GM12878 (cell line): ENCODE measurements at regions not wholly inside any gene's neighbourhood (a gene's known extent, or its start where the extent isn't known, plus 50 kb on each side); places are given as distances from the start of the nearest gene placed in this dataset.

Experiments used
- ATAC-seq: fragments of 200-7000 bp; cut with Tn5 transposase; 3 replicates; pipeline ENCODE4 v1.9.1; 2020; ENCODE audit warnings: mild to moderate bottlenecking, moderate library complexity
- BruUV-seq: library from RNA; stranded (reverse); fragments of 400-500 nt; replicated peaks from 2 replicates; lab custom pipeline; 2021; lab: Mats Ljungman, UMichigan
- CTCF ChIA-PET: fragments of 300-600 bp; sonication (Branson Sonifier 250); formaldehyde crosslinking; extraction: SDS; loops from one replicate; lab custom pipeline; 2021; ENCODE audit warnings: inconsistent platforms; lab: Yijun Ruan, JAX
- POLR2A ChIA-PET: fragments of 350-600 bp; formaldehyde crosslinking; extraction: SDS; loops from one replicate; lab custom pipeline; 2021; ENCODE audit warnings: inconsistent platforms; lab: Charles Lee
- RAD21 ChIA-PET: fragments of 300-600 bp; sonication (Branson Sonifier 250); formaldehyde crosslinking; loops from one replicate; lab custom pipeline; 2023; ENCODE audit warnings: antibody characterized with exemption; ENCODE audit not compliant: unreplicated experiment; lab: Charles Lee
- SMC1A ChIA-PET: fragments of 300-600 bp; sonication (Branson Sonifier 250); formaldehyde crosslinking; loops from one replicate; lab custom pipeline; 2023; ENCODE audit not compliant: unreplicated experiment, uncharacterized antibody; lab: Charles Lee
- DNase-seq: peaks from one replicate; pipeline ENCODE4 v3.0.0-alpha.2; 2011; ENCODE audit warnings: low read depth, low spot score
- FAIRE-seq: peaks from 3 replicates; lab custom pipeline; 2011; peaks lifted over from hg19 to GRCh38; lab: Jason Lieb, UNC
- H2AFZ ChIP-seq: 2 replicates; pipeline ENCODE4 v1.6.0; 2011; ENCODE audit warnings: low read depth, low read length, control low read depth; ENCODE audit not compliant: control insufficient read depth
- H3K27ac ChIP-seq: 2 replicates; pipeline ENCODE4 v1.5.1; 2011; ENCODE audit warnings: control low read depth; ENCODE audit not compliant: control insufficient read depth, insufficient read depth
- H3K27me3 ChIP-seq, 2 experiments: replicated peaks in 1 of 2; 2 replicates each; pipeline versions ENCODE4 v1.6.0 to v1.6.1; 2011; ENCODE audit warnings: low read length in 1 of 2; ENCODE audit not compliant: control insufficient read depth in 2 of 2, insufficient read depth in 2 of 2
- H3K36me3 ChIP-seq, 2 experiments: 2 replicates each; pipeline ENCODE4 v1.5.1; 2011; ENCODE audit warnings: low read length in 1 of 2; ENCODE audit not compliant: control insufficient read depth in 2 of 2, insufficient read depth in 2 of 2
- H3K4me1 ChIP-seq: 2 replicates; pipeline ENCODE4 v1.6.1; 2011; ENCODE audit warnings: mild to moderate bottlenecking, low read length, moderate library complexity, mixed read lengths; ENCODE audit not compliant: control insufficient read depth, insufficient read depth
- H3K4me2 ChIP-seq: 2 replicates; pipeline ENCODE4 v1.6.0; 2011; ENCODE audit warnings: control low read depth; ENCODE audit not compliant: control insufficient read depth, insufficient read depth
- H3K4me3 ChIP-seq: fragments of 200-600 bp; sonication (generic); 2 replicates; pipeline ENCODE4 v1.5.1; 2016
- H3K79me2 ChIP-seq: 2 replicates; pipeline ENCODE4 v1.6.0; 2011; ENCODE audit warnings: low read length; ENCODE audit not compliant: control insufficient read depth, insufficient read depth
- H3K9ac ChIP-seq: 2 replicates; pipeline ENCODE4 v1.8.0; 2011; ENCODE audit warnings: low read length, control low read depth, mixed read lengths; ENCODE audit not compliant: control insufficient read depth, insufficient read depth
- H3K9me3 ChIP-seq: replicated peaks from 3 replicates; pipeline ENCODE4 v1.5.1; 2011; ENCODE audit warnings: mild to moderate bottlenecking, low read length; ENCODE audit not compliant: control insufficient read depth, insufficient read depth
- H4K20me1 ChIP-seq: 2 replicates; pipeline ENCODE4 v1.6.0; 2011; ENCODE audit not compliant: control insufficient read depth, insufficient read depth
- CBFB ChIP-seq: IDR thresholded peaks from 2 replicates; pipeline ENCODE4 v1.6.1; 2016; ENCODE audit warnings: antibody characterized with exemption, low read depth
- E4F1 ChIP-seq: fragments of 450-650 bp; IDR thresholded peaks from 2 replicates; pipeline ENCODE4 v1.6.1; 2018; ENCODE audit warnings: borderline replicate concordance, mild to moderate bottlenecking; ENCODE audit not compliant: partially characterized antibody
- GABPA ChIP-seq: IDR thresholded peaks from 2 replicates; pipeline ENCODE4 v1.6.1; 2014; ENCODE audit warnings: antibody characterized with exemption, low read depth, mild to moderate bottlenecking, inconsistent platforms
- NR2F1 ChIP-seq: fragments of 450-650 bp; conservative IDR thresholded peaks from 2 replicates; pipeline ENCODE4 v1.6.1; 2017; ENCODE audit warnings: mild to moderate bottlenecking
- PAX5 ChIP-seq: IDR thresholded peaks from 2 replicates; pipeline ENCODE4 v1.6.1; 2011; ENCODE audit warnings: low read depth, low read length, borderline replicate concordance
- POLR2AphosphoS2 ChIP-seq: IDR thresholded peaks from 2 replicates; pipeline ENCODE4 v1.6.1; 2011; ENCODE audit warnings: low read depth, mild to moderate bottlenecking, low read length, improper control_type of control experiment, moderate library complexity
- RFX5 ChIP-seq: IDR thresholded peaks from 2 replicates; pipeline ENCODE4 v1.6.1; 2011; ENCODE audit warnings: low read depth, low read length, improper control_type of control experiment
- SUPT20H ChIP-seq: IDR thresholded peaks from 2 replicates; pipeline ENCODE4 v1.6.1; 2011; ENCODE audit warnings: low read depth, mild to moderate bottlenecking, low read length, moderate library complexity, borderline replicate concordance; ENCODE audit not compliant: control insufficient read depth
- ZNF384 ChIP-seq: IDR thresholded peaks from 2 replicates; pipeline ENCODE4 v1.6.1; 2012; ENCODE audit warnings: low read depth, mild to moderate bottlenecking, low read length, improper control_type of control experiment, borderline replicate concordance
- in situ Hi-C: fragments of 300-500 bp; cut with MboI; formaldehyde crosslinking; loops from 9 replicates; pipeline ENCODE4 v1.14.3; 2018; ENCODE audit warnings: mixed read lengths
- intact Hi-C: fragments of 100-400 bp; cut with micrococcal nuclease; formaldehyde crosslinking; loops from one replicate; pipeline ENCODE4 v1.14.2; 2022; ENCODE audit not compliant: unreplicated experiment
- TF ChIP-seq, protein P1 (sequence below): fragments of 450-650 bp; formaldehyde crosslinking; IDR thresholded peaks from 2 replicates; pipeline ENCODE4 v1.5.0; 2022; ENCODE audit warnings: mild to moderate bottlenecking, missing genetic modification characterization
- TF ChIP-seq, protein P2 (sequence below): fragments of 450-650 bp; IDR thresholded peaks from 2 replicates; pipeline ENCODE4 v1.6.1; 2018; ENCODE audit warnings: mild to moderate bottlenecking, low read depth, moderate library complexity; ENCODE audit not compliant: partially characterized antibody
- TF ChIP-seq, protein P3 (sequence below): IDR thresholded peaks from 2 replicates; pipeline ENCODE4 v1.6.1; 2012; ENCODE audit warnings: low read length, inconsistent platforms

DNA sequence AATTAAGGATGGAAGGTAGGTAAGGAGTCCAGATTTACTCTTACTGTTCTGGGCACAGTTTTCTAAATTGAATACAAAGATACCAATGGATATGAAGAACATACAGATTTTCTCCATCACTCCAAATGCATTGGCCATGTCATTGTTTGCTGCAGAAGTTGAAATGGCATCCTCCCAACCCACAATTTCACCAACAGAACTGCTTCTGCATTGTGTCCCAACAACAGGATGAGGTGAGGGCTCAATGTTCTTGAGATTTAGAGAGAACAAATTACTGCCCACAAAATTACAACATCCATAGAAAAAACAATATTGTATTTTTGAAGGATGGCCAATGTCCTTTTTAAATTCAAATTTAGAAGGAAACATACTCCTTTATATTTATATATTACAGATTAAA, 88.9 kb downstream of the NUDT12 start:
- Histone ChIP-seq H3K4me1 (no peaks in the 10 kb centered on the region), H4K20me1 (no peaks in the 10 kb centered on the region), H3K79me2 (no peaks in the 10 kb centered on the region), H3K27me3 (no peaks in the 10 kb centered on the region; a peak in 1 of 4 replicates), H3K4me3 (no peak overlapping the region), H3K36me3 (no peaks in the 10 kb centered on the region), H3K9ac (no peak overlapping the region), H3K27ac (no peak overlapping the region), H2AFZ (no peak overlapping the region), H3K9me3 (no peaks in the 10 kb centered on the region), H3K4me2 (no peak overlapping the region)
- TF ChIP-seq E4F1 = no peak
- no peak for TF ChIP-seq RFX5
- TF ChIP-seq CBFB = no peak
- no peak for TF ChIP-seq SUPT20H
- TF ChIP-seq POLR2AphosphoS2 = no peak
- TF ChIP-seq NR2F1 = no peak
- TF ChIP-seq, protein P1, sequence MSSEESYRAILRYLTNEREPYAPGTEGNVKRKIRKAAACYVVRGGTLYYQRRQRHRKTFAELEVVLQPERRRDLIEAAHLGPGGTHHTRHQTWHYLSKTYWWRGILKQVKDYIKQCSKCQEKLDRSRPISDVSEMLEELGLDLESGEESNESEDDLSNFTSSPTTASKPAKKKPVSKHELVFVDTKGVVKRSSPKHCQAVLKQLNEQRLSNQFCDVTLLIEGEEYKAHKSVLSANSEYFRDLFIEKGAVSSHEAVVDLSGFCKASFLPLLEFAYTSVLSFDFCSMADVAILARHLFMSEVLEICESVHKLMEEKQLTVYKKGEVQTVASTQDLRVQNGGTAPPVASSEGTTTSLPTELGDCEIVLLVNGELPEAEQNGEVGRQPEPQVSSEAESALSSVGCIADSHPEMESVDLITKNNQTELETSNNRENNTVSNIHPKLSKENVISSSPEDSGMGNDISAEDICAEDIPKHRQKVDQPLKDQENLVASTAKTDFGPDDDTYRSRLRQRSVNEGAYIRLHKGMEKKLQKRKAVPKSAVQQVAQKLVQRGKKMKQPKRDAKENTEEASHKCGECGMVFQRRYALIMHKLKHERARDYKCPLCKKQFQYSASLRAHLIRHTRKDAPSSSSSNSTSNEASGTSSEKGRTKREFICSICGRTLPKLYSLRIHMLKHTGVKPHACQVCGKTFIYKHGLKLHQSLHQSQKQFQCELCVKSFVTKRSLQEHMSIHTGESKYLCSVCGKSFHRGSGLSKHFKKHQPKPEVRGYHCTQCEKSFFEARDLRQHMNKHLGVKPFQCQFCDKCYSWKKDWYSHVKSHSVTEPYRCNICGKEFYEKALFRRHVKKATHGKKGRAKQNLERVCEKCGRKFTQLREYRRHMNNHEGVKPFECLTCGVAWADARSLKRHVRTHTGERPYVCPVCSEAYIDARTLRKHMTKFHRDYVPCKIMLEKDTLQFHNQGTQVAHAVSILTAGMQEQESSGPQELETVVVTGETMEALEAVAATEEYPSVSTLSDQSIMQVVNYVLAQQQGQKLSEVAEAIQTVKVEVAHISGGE (CRISPR knock-in tag) = no peak
- no peak for TF ChIP-seq PAX5
- TF ChIP-seq, protein P2, sequence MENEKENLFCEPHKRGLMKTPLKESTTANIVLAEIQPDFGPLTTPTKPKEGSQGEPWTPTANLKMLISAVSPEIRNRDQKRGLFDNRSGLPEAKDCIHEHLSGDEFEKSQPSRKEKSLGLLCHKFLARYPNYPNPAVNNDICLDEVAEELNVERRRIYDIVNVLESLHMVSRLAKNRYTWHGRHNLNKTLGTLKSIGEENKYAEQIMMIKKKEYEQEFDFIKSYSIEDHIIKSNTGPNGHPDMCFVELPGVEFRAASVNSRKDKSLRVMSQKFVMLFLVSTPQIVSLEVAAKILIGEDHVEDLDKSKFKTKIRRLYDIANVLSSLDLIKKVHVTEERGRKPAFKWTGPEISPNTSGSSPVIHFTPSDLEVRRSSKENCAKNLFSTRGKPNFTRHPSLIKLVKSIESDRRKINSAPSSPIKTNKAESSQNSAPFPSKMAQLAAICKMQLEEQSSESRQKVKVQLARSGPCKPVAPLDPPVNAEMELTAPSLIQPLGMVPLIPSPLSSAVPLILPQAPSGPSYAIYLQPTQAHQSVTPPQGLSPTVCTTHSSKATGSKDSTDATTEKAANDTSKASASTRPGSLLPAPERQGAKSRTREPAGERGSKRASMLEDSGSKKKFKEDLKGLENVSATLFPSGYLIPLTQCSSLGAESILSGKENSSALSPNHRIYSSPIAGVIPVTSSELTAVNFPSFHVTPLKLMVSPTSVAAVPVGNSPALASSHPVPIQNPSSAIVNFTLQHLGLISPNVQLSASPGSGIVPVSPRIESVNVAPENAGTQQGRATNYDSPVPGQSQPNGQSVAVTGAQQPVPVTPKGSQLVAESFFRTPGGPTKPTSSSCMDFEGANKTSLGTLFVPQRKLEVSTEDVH = no peak
- TF ChIP-seq GABPA = no peak
- TF ChIP-seq ZNF384 = no peak
- TF ChIP-seq, protein P3, sequence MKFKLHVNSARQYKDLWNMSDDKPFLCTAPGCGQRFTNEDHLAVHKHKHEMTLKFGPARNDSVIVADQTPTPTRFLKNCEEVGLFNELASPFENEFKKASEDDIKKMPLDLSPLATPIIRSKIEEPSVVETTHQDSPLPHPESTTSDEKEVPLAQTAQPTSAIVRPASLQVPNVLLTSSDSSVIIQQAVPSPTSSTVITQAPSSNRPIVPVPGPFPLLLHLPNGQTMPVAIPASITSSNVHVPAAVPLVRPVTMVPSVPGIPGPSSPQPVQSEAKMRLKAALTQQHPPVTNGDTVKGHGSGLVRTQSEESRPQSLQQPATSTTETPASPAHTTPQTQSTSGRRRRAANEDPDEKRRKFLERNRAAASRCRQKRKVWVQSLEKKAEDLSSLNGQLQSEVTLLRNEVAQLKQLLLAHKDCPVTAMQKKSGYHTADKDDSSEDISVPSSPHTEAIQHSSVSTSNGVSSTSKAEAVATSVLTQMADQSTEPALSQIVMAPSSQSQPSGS = no peak
- CTCF ChIA-PET = interaction anchor here (0.7 to 3.4 kb wide), 2 partner anchors 244 to 249 kb away, joined by 4 to 23 read pairs; no protein-coding TSS in a partner anchor
- ATAC-seq = no peak
- RAD21 ChIA-PET = interaction anchor here (2.6 kb wide), 1 partner anchor 14 kb away, joined by 9 read pairs; no protein-coding TSS in a partner anchor
- in situ Hi-C loops (loop anchor here (5.0 kb wide), 1 partner anchor 241 kb away; no protein-coding TSS in a partner anchor), intact Hi-C loops (loop anchor here (10.0 kb wide), 3 partner anchors 339 to 1599 kb away; no protein-coding TSS in a partner anchor)
- FAIRE-seq = no peak
- BruUV-seq = no TSS peak
- SMC1A ChIA-PET = interaction anchor here (2.5 kb wide), 1 partner anchor 217 kb away, joined by 30 read pairs; the partner anchor contains the start of gene MACIR
- POLR2A ChIA-PET = no interaction called here
- no peak for DNase-seq
